Mammary epithelial cell (primary cell): ENCODE measurements at regions not wholly inside any gene's neighbourhood (a gene's known extent, or its start where the extent isn't known, plus 50 kb on each side); places are given as distances from the start of the nearest gene placed in this dataset.

Experiments
- CTCF ChIP-seq, 2 donors: IDR thresholded peaks in 1 of 2; conservative IDR thresholded peaks in 1 of 2; 2 replicates each; pipeline ENCODE4 v1.5.1; 2011 to 2012; ENCODE audit warnings: inconsistent platforms in 2 of 2, low read length in 2 of 2, mild to moderate bottlenecking in 2 of 2, control low read depth in 1 of 2, low read depth in 1 of 2; ENCODE audit not compliant: insufficient read depth in 1 of 2; ENCODE audit errors: extremely low read depth in 1 of 2
- EZH2 ChIP-seq: IDR thresholded peaks from 2 replicates; pipeline ENCODE4 v1.6.1; 2012; ENCODE audit warnings: low read length, inconsistent platforms, borderline replicate concordance

GRCh38 chr11:23359297-23359696 is 499.0 kb upstream of the CCDC179 start:
- TF ChIP-seq CTCF (conservative IDR thresholded peaks at IDR 0.05 in 1 of 2, IDR thresholded peaks at IDR 0.05 in 1 of 2; ENCODE audit: extremely low read depth in 1 of 2, insufficient read depth in 1 of 2, low read depth in 1 of 2, low read length in 2 of 2), result no peak
- TF ChIP-seq EZH2, result no peak
